HG03565 (cell line): ENCODE measurements at regions not wholly inside any gene's neighbourhood (a gene's known extent, or its start where the extent isn't known, plus 50 kb on each side); places are given as distances from the start of the nearest gene placed in this dataset.
"Not testable (repeated sequence)": the region's sequence is repeated elsewhere in the genome, so short reads cannot be mapped to it uniquely, and the experiment has no call there.

ENCODE experiments used
- ATAC-seq: cut with Tn5 transposase; IDR thresholded peaks from one replicate; pipeline ENCODE4 v1.9.1; 2021; ENCODE audit warnings: mild to moderate bottlenecking, moderate library complexity; ENCODE audit not compliant: unreplicated experiment

DNA sequence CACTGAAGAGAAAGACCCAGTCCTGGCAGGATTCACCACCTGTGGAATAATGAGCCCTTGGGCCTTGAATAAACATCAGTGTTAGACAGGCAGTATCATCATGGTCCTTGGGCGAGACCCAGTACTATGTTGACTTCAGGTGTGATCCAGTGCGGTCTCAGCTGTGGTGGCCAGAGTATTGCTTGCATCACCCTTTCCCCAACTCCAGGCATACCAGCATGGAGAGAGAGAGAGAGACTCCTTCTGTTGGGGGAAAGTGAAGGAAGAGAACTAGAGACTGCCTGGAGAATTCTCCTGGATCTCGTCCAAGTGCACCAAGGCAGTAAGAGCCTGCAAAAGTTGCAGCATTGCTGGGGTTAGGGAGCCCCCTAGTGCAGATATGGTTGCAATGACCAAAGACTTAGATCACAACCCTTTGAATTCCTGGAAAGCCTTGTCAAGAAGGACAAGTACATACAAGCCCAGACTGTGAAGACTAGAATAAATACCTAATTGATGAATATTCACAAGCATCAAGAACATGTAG lies 61.1 kb upstream of the VAMP7 start:
- peak; percentile 48 for ATAC-seq

DNA sequence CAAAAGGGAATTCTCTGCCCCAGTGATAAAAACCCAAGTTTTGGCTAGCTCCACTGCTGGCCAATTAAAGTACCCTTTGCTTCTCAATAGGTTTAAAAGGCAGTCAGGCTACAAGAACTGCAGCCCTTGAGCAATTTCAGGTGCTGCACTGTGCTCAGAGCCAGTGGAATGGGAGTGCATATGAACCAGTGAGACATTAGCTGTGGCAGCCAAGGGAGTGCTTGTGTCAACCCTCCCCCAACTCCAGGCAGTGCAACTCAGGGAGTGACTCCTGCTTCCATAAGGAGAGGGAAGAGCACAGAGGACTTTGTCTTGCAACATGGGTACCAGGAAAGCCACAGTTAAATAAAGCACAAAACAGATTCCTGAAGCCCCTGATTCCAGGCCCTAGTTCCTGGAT lies 61.6 kb upstream of the VAMP7 start:
- ATAC-seq: no peak

GRCh38 chrX:155814391-155814790 lies 66.8 kb upstream of the VAMP7 start:
- not testable (repeated sequence) for ATAC-seq

GRCh38 chrX:155779831-155780230 lies 101.3 kb upstream of the VAMP7 start:
- no peak for ATAC-seq

GRCh38 chrX:155778844-155779553 lies 102.1 kb upstream of the VAMP7 start:
- ATAC-seq: no peak

DNA sequence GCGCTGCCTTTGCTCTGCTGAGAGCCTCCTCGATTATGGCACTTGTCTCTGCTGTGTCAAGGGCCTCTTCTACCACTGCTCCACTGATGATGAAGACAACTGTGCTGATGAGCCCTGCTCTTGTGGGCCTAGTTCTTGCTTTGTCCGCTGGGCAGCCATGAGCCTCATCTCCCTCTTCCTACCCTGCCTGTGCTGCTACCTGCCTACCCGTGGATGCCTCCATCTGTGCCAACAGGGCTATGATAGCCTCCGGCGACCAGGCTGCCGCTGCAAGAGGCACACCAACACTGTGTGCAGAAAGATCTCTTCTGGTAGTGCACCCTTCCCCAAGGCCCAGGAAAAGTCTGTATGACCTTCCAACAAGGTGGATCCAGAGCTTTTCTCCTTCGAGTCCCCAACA lies 106.8 kb upstream of the VAMP7 start:
- ATAC-seq: no peak

DNA sequence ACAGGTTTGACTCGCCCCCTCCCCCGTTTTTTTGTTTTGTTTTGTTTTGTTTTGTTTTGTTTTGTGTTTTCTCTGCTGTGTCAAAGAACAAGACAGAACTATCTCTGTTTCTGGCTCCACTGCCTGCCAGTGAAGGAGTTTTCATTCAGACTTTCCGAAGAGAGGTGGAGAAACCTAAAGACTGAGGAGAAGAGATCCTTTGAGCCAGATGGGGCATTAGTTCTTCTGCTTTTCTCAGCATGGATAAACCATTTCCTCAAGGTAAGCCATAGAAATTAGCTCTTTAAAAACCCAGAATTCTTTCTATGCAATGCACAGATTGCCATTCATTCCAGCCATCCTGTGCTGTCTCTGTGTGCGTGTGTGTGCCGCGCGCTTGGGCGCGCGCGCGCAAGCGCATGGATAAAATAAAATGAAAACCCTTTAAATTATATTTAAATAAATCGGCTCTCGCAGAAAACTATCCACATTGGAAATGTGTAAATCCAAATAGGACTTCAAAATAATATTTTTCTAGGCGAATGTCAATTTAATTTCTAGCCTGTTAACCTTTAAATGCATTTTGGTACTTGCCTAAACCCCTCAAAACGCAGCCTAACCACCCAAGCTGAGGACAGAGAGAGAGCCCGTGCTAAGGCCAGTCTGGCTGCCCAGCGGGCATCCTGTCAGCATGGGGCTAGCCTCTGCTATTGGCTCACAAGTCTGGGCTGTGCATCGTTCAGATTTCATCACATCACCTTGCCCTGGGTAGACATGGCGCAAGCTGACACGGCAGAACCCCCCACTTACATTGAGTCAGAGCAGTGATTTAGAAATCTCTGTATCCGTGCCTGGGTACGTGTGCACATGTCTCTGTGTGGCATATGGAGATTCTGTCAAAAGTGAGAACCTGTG lies 113.0 kb upstream of the VAMP7 start:
- ATAC-seq: no peak

GRCh38 chrX:155767051-155767875 lies 113.9 kb upstream of the VAMP7 start:
- no peak for ATAC-seq

GRCh38 chrX:155766321-155766720 lies 114.8 kb upstream of the VAMP7 start:
- no peak for ATAC-seq

DNA sequence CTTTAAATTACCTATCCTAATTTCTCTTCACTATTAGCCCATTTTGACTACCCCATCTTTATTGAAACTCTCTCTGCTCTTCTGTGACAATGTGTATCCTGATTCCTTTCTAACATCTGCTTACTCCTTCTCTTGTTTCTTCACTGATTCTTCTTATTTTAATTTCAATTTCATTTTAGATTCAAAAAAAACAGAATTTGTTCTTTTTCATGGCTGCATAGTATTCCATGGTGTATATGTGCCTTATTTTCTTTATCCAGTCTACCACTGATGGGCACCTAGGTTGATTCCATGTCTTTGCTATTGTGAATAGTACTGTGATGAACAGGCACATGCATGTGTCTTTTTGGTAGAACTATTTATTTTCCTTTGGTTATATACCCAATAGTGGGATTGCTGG lies 120.0 kb upstream of the VAMP7 start:
- ATAC-seq: no peak

- ATAC-seq: no peak
Measured at GRCh38 chrX:155757046-155757759, 123.9 kb upstream of the VAMP7 start.

DNA sequence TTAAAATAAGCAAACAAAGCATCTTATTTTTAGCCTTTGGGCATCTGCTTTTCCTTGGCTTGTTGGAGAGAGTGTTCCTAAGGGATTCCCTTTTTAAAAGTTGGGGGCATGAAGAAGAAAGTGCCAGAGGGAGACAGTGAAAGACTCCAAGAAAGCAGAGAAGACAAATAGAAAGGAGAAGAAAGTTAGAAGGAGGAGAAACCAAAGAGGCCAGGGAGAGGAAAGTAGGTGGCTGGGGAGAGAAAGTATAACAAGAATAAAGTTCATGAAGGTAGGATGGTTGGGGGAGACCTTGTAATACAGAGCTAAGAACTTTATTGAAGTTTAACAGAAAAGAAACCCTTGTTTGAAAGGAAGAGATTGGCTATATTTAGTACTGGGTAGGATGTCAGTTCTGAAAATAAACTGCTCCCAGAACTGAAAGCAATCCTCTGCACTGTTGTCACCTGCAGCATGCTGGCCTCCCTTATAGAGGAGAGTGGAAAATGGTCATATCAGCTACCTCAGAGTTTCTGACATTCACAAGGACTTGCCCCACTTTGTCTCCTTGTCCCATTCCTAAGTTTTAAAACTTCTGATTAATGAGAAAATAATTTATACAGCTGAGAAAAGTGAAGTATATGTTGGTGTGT lies 125.3 kb upstream of the VAMP7 start:
- no peak for ATAC-seq

DNA sequence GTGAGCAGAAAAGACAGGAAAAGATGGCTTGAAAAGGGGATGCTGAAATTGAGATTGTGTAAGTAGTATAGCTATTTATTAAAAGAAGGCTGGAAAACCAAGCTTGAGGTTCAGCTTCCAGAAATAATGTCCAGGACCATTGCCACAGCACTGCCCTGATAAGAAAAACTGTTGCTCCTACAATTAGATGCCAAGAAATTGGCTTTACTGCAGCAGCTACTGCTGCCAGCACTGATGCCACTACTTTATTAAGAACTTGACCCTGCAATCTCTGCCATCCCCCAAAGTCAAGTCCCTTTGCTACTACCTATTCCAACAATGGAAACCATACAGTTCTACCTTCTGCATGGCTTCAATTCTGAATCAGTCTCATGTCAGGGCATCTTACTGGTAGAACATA lies 130.0 kb upstream of the VAMP7 start:
- no peak for ATAC-seq

DNA sequence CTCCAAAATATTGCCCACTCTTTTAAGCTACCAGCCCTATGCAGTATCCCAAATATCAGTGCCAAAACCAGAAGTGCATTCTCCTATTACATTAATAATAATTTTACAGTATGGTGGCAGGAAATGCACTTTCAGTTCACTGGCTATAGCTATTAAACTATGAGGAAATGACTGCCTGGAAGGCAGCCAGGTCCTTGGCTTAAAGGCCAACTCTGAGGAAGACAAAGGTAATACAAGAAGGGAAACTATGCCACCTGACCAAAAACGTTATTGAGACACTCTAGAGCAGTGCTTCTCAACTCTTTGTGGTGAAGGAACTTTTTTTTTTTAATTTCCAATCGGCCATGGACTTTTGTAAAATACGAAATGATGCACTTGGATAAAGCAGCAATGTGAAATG lies 133.6 kb upstream of the VAMP7 start:
- ATAC-seq: no peak

DNA sequence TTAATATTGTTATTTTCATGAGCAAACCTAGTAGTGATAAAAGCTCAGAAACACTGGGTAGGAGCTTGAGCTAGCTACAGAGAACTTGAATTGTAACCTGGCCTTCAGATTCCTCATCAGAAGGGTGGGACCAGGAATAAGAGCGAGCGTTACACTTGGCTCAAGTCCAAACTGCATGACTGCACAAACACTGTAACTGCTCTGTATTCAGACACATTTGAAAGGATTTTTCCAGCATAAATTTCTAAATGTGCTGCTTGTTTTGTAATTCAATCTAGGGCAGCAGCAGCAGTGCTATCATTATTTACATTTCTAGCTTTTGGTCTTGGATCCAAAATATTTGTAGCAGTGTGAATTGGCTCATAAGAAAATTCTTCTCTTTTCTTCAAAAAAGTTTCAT lies 133.0 kb upstream of the TMLHE start:
- no peak for ATAC-seq

DNA sequence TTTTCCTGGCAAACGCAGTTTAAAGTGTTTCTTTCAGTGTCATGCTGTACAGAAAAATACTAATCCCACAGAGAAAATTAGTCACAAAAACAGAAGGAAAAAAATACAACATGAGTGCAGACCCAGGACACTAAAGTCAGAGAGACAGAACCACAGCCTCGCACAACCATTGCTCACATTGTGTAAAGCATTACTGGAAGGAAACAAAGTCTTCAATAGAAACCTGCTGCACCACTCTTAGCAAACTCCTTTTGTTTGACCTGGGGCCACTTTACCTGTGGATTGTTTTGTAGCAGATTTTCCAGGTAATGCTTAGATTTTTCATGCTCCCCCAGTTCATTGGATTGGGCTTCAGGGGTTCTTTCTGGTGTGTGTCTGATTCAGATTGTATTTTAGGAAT lies 131.8 kb upstream of the TMLHE start:
- no peak for ATAC-seq

GRCh38 chrX:155728335-155728734 lies 115.6 kb upstream of the TMLHE start:
- not testable (repeated sequence) for ATAC-seq

- no peak for ATAC-seq
Measured at GRCh38 chrX:155718972-155719586, 106.3 kb upstream of the TMLHE start.

GRCh38 chrX:155715141-155715540 lies 102.4 kb upstream of the TMLHE start:
- no peak for ATAC-seq

GRCh38 chrX:155695419-155695818 lies 82.7 kb upstream of the TMLHE start:
- ATAC-seq: no peak
